ENCODE measurements at regions not wholly inside any gene's neighbourhood (a gene's known extent, or its start where the extent isn't known, plus 50 kb on each side); places are given as distances from the start of the nearest gene placed in this dataset.
"Not testable (repeated sequence)": the region's sequence is repeated elsewhere in the genome, so short reads cannot be mapped to it uniquely, and the experiment has no call there.

DNA sequence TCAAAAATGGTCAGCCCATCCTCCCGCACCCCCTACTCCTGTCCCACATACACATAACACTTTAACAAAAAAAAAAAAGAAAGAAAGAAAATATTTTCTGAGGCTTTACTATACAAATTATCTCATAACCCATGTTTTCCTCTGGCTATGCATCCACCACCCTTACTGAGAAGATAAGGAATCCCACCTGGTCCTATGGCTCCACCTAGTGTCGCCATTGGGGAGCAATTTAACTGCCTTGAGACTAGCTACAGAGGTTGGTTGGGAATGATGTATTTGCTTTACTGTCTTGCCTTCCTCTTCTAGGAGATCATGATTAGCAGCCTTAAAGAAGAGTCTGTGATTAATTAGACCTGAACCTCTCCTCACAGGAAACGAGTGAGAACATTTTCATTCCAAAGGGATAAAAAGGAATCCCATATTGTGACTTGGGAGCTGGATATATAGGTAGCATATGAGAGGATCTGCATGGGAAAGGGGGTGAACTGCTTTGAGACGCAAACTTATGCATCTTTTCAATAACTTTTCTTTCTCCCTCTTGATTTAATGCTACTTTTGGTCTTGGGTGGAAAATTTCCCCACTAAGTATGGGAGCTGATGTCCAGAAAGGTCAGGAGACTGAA is 77.7 kb upstream of the SELENOP start:
- DNase-seq, result peak; percentile 54

- no peak for DNase-seq
Measured at GRCh38 chr5:42888771-42889170, 77.1 kb upstream of the SELENOP start.

GRCh38 chr5:42887575-42887974 is 75.9 kb upstream of the SELENOP start:
- DNase-seq, result no peak

DNA sequence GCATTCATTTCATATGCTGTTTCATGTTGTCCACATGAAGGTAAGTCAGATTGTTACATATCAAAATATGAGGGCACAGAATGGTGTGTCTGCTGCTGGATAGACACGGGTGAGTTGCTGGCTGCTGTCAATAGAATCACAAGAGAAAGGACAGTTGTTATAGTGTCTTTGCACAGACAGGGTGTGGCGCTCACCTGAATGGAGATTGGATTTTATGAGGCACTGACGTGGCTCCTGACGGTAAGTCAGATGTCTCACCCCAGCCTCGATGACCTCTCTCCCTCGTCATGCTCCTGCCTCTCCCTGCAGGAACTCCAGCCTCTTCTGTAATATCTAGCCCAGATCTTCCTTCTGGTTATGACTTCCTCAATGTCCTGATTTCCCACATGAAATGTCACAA is 75.4 kb upstream of the SELENOP start:
- DNase-seq, result peak; percentile 28

DNA sequence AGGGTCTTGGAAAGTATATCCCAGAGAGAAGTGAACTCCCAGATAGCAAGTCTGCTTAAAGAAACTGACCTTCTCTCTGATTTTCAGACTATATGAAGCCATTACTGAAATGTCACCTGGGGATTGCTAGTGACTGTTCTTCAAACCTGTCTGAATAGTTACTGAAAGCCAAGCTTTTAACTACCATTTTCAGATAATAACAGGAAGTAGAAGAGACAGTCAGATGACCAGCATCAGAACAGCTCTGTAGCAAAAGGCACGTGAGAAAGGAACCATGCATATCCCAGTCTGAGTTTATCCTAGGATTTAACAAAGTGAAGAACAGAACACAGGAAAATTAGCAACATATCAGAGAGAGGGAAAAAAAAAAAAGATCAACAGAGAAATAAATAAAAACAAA is 74.9 kb upstream of the SELENOP start:
- DNase-seq, result no peak

DNA sequence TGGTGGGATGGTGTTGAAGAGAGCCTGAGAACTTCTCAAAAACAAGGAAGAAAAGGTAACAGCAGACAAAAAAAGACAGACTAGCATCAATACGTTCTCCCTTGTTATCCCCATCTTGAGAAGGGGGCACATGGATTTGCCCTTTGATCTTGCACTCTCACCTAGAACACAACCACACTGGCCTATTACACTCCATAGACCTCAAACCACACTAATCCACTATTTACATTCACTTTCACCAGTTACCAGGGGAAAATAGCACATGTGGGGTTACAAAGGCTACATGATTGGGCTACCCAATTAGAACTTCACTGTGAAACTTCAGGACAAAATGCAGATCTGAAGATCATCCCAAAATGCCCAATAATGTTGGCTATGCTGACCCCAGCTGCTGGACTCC is 72.6 kb upstream of the SELENOP start:
- DNase-seq, result no peak

DNA sequence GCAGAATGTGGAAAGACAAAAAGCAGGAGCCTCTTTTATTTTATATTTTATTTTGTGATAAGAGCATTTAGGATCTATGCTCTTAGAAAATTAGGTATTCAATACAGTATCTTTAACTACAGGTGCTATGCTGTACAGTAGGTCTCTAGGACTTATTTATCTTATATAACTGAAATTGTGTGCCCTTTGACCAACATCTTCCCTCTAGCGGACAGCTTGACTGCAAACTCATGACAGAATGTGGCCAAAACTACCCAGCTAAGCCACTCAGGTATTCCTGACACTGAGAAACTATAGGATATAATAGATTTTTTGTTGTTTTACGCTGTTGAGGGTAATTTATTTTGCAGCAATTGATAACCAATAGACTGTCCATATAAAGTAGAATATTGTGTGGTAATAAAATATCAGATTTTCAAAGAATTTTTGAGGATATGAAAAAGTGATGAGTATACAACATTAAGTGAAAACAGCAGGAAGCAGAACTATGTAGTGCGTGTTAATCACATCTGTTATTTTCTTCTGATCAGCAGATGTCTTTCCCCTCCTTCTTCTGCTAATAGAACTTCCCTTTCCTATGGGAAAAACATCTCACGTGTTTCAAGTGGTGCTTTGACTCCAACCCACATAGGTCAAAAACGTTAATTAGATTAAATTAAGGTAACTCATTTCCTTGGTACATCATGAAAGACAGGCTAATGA is 69.9 kb upstream of the SELENOP start:
- DNase-seq, result no peak

DNA sequence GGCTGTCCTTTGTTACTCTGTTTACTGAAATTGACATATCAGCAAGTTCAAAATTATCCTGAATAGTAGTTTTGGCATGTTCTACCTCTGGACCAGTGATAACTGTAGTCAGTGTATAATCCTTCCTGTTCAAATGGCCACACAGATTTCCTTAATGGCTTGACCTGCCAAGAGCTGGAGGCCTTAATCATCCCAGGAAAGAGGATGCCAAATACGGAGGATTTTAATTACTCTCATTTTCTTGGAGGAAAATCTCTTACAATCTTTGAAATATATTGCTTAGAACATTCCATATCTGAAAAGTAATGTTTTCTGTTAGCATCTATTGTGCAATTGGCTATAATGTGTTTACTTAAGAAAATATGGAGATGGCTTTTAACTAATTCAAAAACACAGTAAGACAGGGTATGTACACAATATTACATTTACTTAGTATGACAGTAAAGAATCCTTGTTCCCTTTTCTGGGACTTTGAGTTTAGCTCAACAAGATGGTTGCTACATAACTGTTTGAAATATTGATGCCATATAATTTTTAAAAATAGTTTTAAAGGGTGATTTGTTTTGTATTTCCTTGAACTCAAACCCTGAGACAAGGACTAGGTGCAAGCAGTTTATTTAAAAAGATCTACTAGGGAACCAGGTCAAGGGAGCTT is 68.9 kb upstream of the SELENOP start:
- DNase-seq, result no peak

- no peak for DNase-seq
Measured at GRCh38 chr5:42879291-42879690, 67.6 kb upstream of the SELENOP start.

GRCh38 chr5:42878550-42878949 is 66.9 kb upstream of the SELENOP start:
- no peak for DNase-seq

DNA sequence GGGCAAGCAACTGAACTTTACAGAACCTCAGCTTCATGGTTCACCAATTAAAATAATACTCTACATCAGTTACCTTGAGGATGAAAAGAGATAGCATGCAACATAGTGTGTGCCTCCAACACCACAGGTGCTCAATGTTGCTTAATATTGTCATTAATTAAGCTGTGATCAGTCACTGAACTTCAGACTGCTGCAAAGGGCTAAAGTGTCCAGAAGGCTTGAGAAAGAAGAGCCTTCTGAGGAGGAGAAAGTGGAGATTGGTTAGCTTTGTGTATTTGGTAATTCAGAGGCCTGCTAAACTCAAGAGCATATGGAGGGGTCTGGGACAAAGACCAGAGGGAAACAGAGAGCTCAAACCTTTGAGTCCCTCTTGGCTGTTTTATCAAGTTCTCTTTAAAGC is 66.3 kb upstream of the SELENOP start:
- no peak for DNase-seq

GRCh38 chr5:42877431-42877830 is 65.7 kb upstream of the SELENOP start:
- DNase-seq, result no peak

GRCh38 chr5:42876375-42876844 is 64.7 kb upstream of the SELENOP start:
- no peak for DNase-seq

- no peak for DNase-seq
Measured at GRCh38 chr5:42875785-42876374, 64.2 kb upstream of the SELENOP start.

GRCh38 chr5:42875211-42875610 is 63.5 kb upstream of the SELENOP start:
- DNase-seq, result no peak

DNA sequence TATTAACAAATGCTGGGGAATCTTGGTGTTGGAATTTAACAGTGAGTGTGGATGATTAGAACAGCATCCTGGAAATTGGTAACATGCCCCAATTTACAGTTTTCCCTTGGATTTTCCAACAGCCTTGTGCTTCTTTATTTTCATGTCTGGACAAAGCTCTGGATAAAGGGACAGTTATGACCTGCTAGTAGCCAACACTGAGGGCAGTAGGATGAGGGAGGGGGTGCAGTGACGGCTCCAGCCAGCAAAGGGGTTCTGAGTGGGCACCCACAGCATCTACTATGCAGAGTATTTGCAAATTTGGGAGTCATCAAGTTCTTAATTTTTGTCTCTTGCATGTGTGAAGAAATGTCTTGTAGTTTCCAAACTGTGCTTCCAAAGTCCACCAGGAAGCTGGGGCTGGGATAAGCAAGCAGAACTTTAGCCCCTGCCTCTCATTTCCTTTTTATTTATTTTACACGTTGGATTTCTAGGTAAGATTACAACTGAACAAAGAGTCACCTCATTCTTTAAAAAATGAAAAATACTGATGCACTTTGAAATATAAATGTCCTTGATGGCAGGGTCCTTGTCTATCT is 63.0 kb upstream of the SELENOP start:
- no peak for DNase-seq

- DNase-seq, result no peak
Measured at GRCh38 chr5:42872865-42873264, 61.2 kb upstream of the SELENOP start.

DNA sequence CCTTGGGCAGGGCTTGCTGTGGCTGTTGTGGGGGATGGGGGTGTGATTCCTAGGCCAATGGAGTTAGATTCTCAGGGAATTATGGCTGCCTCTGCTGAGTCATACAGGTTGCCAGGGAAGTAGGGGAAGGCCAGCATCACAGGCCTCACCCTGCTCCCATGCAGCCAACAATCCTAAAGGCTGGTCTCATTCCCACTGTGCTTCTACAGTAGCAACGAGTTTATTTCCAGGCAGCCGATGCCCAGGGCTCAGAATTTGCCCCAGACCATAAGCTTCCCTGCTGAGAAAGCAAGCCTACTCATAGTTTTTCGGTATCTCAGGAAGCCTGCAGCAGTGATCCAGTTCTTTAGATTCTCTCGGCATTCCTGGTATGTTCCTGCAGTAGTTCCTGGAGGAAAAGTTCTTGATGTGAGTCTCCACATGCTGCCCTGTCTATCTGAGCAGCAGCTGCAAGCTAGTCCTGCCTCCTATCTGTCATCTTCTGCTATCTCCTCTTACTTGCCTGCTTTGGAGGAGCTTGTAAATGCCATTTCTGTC is 59.3 kb upstream of the SELENOP start:
- DNase-seq, result no peak

GRCh38 chr5:42868417-42868816 is 56.7 kb upstream of the SELENOP start:
- not testable (repeated sequence) for DNase-seq

DNA sequence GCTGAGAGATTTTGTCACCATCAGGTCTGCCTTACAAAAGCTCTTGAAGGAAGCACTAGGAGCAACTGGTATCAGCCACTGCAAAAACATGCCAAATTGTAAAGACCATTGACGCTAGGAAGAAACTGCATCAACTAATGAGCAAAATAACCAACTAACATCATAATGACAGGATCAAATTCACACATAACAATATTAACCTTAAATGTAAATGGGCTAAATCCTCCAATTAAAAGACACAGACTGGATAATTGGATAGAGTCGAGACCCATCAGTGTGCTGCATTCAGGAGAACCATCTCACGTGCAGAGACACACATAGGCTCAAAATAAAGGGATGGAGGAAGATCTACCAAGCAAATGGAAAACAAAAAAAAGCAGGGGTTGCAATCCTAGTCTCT is 53.1 kb upstream of the SELENOP start:
- DNase-seq, result not testable (repeated sequence)

Data from COR-L47 (cell line).